ENCODE measurements at regions not wholly inside any gene's neighbourhood (a gene's known extent, or its start where the extent isn't known, plus 50 kb on each side); places are given as distances from the start of the nearest gene placed in this dataset.

DNA sequence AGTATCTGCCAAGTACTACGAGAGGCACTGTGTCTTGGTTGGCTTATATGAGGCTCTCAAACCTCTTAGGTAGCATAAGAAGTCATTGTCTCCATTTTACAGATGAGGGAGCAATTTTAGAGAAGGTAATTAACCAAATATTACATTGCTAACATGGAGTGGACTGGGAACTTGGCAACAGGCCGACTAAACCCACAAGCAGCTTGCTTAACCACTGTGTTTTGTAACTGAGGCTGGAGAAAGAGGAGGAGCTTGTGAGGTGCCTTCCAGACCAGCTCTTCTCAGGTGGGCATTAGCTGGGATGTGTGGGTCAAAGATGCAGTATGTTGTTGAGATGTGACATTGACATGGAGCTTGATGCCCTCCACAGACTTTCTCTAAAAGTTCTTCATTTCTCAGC, 835.6 kb upstream of the RBFOX1 start:
- DNase-seq (ENCODE audit: low spot score) = no peak

DNA sequence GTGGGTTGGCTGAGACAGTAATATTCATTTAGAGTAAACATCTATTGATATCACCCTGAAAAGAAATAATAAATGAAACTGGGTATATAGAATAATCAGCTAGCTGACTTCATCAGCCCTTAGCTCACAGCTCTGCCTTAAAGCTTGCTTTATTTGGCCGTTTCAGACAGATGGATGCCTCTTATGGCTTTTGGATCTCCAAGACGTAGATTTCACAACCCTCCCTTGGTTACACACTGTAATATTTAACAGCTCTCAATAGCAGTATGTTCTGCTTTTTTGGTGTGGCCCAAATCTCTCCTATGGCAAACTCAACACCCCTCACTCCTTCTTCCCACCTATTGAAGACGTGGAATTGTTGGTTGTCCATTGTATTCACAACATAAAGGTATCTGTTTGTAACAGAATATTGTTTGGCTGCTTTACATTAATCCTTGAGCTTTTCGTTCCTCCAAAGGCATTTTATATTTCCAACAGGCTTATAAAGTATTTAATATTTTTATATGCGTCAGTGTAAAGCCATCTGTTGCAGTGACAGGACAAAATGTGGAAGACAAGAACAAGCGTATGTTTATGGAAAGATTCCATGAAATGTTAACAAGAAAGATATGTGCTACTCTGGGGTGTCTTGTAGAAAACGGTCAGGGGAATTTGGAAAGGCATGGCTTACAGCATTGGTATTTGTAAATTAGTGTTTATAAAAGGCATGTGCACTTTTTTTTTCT, 837.0 kb upstream of the RBFOX1 start:
- no peak for DNase-seq (ENCODE audit: low spot score)

DNA sequence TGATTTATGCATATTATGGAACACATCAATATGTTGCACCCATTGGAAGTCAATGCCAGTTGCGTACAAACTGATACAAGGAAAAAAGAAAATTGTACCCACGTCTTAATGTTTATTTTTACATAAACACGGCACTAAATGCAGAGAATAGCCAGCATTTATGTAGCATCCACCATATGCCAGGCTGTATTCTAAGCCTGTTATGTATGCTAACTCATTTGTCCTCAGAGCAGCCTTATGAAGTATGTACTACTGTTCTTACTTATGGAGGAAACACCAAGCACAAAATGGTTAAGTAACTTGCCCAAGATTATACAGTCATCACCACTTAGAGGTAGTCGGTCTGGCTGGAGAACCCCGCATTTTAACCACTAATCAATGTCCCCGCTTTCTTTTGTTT, 837.9 kb upstream of the RBFOX1 start:
- DNase-seq (ENCODE audit: low spot score) = no peak

DNA sequence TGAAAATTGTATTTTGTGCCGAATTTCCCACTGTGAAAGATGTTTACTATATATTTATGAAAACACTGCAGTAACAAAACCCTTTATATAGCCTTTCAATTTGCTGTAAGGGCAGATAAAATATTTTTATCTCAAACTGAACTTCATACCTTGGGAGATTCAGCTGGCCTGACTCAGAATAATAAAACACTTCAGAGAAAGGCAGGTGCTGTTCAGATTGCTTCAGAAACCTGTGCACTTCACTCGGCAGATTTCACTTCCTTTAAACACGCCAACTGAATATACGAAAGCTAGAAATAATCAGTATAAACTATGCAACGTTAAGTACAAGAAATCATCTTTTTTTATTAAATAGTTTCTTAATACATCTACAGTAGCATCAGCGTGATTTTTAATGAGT, 839.1 kb upstream of the RBFOX1 start:
- DNase-seq (ENCODE audit: low spot score) = no peak

DNA sequence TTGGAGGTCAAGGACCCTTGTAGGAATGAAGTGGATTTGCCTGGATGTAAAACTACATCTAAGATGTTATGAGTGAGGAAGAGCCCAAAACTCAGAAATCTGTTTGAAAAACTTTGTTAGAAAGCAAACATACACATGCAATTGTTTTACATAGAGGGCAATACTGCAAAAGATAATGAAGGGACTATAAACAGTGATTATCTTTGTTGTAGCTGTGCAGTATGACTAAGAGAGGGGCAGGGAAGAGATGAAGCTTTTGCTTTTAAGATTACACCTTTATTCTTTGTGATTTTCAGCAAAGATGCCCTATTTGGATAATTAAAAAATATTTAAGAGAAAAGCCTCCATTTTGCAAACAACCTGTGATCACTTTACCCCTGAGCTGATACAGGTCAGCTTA, 839.9 kb upstream of the RBFOX1 start:
- DNase-seq (ENCODE audit: low spot score) = no peak

DNA sequence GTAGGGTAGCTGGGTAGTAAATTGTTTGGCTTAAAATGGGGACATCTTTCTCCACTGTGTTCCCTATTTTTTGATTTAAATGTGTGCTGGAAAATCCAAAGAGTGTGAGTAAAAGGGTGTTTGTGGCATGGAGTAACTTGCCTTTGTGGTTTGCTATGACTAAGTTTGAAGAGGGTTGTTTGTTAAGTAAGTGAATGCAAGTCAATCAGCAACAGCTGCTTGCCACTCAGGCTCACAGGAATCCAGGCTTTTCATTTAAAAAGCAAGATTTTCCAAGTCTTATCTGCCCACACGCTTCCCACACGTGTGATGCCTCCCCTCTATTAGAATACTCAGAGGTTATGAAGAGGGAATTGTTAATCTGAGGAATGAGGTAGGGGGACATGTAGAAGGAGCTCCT, 847.7 kb upstream of the RBFOX1 start:
- no peak for DNase-seq (ENCODE audit: low spot score)

DNA sequence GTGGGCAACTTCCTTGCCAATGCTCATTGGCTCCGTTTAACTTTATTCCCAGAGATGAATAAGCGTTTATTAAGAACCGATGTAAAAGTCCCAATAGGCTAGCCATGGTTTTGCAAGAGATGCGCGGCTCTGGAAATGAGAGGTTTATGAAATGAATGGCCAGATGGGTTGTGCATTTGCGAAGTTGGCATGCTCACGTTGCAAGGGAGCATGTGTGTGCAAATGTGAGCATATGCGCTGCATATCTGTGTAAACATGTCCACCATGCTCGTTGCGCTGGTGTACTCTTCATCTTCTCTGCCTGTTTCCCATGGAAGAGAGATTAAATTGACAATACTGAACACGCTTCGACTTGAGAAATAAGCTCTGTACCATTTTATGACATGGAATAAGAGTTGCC, 848.6 kb upstream of the RBFOX1 start:
- DNase-seq (ENCODE audit: low spot score) = no peak

DNA sequence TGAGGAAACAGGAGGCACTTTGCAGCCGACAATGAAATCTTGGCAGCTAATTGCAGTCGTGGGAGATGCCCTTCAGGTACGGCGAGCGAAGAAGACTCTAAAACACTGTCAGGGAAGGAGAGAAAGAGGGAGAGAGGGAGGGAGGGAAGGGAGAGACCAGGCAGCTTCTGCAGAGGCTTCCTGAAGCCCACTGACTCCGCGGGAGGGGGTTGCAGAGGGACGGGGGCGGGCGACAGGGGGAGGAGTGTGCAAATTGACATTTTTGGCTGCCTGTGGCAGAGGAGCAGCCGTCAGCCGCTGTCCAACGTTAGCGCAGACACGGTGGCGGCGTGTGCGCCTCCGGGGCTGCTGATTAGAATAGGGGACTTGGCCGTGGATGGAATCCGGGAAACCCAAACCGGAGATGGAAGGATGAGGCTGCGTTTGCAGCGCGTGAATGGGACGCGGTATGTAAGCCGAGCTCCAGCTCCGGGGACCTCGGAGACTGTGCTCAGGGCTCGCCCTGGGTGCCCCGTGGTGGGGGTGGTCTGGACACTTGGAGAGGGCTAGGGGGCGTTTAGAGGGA, 849.1 kb upstream of the RBFOX1 start:
- no peak for DNase-seq (ENCODE audit: low spot score)

DNA sequence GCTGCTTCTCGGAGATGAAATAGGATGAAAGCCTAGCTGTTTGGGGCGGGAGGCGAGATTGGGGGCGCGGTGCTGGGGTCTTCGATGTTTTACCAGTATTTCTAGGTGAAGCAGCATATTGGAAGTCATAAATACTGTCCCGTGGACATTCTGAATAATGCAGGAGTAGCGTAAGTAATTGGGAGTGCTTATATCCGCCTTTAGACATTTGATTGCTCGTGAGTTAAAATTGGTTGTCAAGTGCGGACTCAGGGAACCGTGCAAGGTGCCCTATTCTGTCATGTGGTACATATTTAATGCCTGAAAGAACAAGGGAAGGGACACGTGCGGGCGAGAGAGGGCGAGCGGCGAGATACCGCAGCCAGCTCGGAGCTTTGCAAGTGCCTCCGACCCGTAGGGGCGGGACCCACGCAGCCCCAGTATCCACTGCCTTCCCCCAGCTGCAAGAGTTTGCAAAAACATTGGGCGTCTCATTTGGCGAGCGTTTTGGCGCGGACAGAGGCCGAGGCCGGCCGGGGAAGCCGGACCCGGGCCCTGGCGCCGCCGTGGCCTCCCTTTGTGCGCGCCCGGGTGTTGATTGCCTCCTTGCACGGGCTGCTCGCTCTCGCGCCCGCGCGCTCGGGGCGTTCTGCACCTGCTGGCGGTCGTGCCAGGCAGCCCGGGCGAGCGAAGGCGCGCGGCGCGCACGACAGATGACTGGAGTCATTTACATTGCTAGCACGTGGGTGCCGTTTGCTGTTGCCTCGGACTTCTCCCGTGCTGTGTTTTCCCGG, 849.8 kb upstream of the RBFOX1 start:
- no peak for DNase-seq (ENCODE audit: low spot score)

DNA sequence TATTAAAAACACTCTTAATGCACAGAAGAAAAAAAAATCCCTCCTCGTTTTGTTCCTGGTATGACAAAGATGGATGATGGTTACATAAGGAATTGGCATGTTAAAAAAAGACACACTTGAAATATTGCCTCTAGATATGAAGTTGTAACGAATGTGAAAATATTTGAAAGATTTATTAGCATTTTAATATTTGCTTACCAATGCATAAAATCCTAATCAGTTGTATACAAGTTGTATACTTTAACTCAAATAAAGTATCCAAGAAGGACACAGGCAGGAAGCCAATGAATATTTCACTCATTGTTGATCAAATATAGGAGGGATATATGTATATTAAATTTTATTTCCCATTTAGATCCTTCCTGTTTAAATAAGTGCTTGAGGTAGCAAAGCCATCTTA, 850.8 kb upstream of the RBFOX1 start:
- no peak for DNase-seq (ENCODE audit: low spot score)

DNA sequence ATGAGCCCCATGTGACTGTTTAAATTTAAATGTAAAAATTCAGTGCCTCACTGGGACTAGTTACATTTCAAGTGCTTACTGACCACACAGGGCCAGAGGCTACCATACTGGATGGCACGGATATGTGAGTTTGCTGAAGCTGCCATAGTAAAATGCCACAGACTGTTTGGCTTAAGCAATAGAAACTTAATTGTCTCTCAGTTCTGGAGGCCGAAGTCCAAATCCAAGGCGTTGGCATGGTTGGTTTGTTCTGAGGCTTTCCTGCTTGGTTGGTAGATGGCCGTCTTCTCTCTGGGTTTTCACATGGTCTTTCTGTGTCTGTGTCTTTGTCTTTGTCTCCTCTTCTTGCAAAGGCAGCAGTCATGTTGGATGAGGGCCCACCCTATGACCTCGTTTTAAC, 878.9 kb upstream of the RBFOX1 start:
- no peak for DNase-seq (ENCODE audit: low spot score)

DNA sequence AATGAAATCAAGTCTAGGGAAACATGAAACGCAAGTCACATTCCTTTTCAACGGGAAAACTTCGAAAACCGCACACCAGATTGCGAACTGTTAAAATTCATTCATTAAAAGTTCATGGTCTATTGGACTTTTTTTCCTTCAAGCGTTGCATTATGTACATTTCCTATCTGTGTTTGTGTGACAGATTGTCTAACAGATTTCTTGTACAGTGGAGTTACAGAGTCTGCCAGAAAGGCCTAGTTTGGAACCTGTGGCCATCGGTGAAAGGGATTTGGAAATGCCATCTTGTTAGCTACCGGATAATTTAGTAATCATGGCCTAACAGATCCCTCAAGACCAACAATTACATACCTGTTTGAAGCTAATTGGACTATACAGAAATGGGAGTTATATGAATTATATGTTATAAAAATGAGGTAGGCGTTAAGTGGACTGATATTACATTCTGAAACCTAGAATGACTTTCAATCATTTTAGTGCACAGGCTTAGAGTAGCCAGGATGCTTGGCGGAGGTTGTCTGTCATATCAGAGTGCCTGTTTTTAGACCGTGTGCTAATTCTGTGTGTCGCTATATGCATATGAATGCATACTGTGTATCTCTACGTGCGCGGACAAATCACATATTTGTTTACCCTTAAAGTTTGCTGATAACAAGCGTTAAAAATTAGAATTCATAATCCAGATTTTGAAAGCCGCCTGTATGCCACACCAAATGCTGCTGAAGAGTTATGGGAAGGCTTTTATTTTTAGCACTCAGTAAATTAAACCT, 885.4 kb upstream of the RBFOX1 start:
- DNase-seq (ENCODE audit: low spot score) = no peak

DNA sequence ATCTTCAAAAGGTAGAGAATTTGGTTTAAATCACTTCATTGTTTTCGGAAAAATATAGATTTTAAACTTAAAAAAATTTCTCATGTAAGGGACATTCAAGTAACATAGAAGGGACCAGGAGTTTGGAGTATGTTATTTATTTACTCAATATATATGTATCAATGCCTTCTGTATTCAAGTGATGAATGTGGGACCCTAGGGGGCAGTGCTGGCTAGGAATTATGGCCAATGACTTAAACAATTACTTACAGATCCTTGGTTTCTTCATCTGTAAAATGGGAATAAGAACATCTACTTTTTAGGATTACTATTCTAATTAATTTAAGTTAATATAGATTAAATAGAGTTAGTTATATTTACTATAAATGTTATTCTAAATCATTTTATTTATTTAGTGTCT, 886.3 kb upstream of the RBFOX1 start:
- no peak for DNase-seq (ENCODE audit: low spot score)

DNA sequence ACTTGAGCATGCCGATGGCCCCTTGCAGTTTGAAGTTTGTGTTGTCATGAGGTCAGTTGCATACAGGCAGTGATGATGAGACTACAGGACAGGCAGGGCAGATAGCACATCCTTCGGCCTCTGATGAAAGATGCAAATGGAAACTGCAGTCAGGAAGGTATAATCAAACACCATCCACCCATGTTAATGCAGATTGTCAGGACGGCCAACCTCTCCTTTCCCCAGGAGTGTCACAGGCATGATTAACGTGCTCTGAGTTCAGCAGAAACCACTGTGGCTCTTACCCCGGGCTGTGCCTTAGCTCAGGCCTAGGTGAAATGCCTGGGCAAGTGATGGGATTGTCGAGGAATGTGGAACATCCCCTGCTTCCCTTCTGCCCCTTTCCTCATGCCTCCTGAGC, 893.5 kb upstream of the RBFOX1 start:
- DNase-seq (ENCODE audit: low spot score) = no peak

DNA sequence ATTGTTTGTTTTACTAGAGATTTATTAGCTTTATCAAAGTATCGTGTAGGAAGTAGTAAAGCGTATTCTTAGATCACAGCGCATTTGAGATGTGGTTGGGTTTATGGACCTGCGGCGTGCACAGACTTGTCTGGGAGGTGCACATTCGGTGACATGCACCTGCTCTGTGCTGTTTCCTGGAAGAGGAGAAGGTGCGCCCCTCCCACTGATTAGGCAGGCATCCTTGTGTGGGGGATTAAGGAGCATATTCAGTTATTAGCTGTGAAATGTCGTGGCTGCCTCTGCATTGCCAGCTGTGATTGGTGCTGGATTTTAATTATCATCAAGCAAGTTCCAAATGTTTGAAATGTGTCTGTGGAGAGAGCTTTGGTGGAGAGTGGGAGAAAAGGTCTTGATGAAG, 903.8 kb upstream of the RBFOX1 start:
- DNase-seq (ENCODE audit: low spot score) = no peak

DNA sequence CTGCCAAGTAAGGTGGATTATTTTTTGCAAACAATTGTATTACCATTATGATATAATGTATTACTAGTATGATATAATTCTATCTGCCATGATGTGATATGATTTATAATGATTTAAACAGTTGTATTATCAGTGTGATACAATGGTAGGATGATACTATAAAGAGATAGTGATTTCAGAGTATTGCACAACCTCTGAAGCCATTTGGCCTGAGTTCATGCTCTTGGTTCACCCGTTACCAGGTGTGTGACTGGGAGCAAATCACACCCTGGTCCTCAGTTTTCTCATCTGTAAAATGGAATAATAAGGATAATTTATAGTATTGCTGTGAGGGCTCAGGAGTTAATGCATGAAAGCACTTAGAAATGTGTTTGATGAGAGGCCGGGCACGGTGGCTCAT, 905.0 kb upstream of the RBFOX1 start:
- DNase-seq (ENCODE audit: low spot score) = no peak

DNA sequence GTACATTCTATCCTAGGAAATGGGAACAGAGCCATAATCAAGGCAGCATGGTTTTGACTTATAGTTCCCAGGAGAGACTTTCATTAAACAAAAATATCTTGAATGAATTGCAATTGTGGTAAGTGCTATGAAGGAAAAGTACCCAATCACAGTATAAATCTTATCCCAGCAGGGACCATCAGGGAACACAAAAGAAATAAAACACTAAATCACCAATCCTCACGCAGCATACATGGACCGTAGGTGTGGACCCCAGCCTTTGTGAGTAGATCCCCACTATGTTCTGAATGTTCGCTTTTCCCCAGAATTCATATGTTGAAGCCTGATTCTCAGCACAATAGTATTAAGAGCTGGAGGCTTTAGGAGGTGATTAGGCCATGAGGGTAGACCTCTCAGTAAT, 925.0 kb upstream of the RBFOX1 start:
- DNase-seq (ENCODE audit: low spot score) = no peak

DNA sequence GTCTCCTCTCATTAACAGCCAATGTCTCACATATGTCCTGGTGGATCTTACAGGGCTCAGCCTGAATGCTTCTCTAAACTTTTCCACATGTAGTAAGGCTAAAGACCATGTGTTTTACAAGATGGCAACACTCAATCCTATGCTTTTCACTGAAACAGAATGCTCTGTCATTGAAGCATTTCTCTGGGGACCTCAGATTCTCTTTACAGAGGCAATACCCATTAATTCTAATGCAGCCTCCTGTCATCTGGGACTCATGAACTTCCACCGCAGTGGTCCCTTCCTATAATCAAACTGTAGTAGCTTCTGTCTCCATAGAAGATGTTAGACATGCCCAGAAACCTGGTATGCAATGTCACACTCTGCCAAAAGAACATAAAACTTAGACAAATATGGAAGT, 926.6 kb upstream of the RBFOX1 start:
- DNase-seq (ENCODE audit: low spot score) = no peak

DNA sequence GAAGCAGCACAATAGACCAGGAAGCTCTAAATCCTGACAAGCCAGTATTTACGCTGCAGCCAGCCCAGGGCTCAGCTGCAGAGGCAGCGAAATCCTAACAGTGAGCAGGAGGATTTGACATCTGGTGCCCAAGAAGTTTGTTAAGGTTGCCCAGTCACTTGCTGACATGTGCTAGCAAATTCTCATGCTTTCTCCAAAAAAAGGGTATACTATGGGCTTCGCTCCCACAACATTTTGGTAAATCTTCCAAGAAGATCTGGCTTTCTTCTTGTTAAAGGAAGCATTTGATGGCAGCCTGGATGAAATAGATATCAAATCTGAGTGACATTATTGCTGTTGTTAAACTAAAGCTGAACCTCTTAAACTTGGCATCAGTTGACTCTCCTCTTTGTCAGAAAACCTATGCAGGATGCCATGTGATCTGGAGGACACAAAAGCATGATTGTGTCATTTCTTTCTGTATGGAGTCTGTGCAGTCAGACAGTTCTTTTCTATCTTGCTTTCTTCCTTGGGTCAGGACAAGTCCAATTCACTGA, 949.7 kb upstream of the RBFOX1 start:
- DNase-seq (ENCODE audit: low spot score) = no peak

DNA sequence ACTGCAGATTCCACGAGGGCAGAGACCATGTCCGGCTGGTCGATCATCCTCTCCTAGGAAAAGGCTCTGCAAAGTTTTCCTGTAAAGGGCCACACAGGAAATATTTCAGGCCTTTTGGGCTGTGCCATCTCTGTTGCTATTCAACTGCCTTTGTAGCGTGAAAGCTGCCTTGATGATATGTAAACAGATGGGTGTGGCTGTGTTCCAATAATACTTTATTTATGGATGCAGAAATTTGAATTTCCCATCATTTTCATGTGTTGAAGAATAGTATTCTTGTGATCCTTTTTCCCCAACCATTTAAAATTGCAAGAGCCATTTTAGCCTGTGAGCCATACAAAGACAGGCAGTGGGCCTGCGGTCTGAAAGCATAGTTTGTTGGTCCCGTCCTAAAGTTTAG, 950.7 kb upstream of the RBFOX1 start:
- DNase-seq (ENCODE audit: low spot score) = no peak

DNA sequence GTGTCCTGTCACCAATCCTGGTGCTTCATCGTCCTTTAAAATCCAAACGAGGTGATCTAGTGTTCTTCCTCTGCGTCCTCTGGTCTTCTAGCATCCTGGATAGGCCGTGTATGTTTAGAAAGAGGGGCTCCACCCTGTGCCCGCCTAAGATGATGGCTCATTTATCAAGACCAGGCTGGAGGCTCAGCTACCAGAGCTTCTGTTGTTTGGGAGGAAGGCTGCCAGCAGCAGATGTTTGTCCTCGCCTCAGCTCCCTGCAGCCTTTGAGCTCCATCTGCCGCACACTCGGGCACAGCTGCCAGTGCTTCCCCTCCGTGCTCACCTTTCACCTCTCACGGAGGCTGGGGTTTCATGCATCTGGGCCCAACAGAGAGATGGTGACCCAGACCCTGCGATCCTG, 954.7 kb upstream of the RBFOX1 start:
- no peak for DNase-seq (ENCODE audit: low spot score)

DNA sequence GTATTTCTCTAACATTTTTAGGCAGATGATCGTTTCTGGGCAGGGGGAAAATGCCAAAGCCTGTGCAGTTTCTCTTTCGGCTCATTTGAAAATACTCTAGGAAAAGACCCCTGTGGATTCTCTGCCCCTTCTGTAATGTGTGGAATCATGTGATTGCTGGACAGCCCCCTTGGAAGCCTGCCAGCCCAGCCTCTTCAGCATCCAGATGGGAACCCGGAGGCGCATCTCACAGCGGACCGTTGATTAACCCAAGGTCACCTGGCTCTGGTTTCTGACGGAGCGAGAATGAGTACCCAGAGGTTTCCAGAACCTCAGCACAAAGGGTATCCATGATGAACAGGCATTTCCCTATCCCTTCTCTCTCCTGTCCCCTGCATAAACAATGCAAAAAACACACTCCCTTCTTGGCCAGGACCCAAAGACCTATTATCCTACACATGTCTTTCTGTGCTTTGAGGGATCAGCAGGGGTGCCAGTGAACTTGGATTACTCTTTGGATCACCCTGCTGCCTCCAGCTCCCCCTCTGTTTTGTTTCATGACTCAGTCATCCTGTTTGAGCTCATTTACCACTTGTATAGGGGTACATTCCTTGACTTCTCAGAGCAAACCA, 957.1 kb upstream of the RBFOX1 start:
- no peak for DNase-seq (ENCODE audit: low spot score)

All from CD4-positive, alpha-beta T cell treated with Interleukin-15 for 4 hours (primary cell).